DOHH2 (cell line): ENCODE measurements at regions not wholly inside any gene's neighbourhood (a gene's known extent, or its start where the extent isn't known, plus 50 kb on each side); places are given as distances from the start of the nearest gene placed in this dataset.

Source experiments
- H3F3A ChIP-seq: fragments of 200-600 bp; sonication (generic), shearing (Covaris generic); 2 replicates; pipeline ENCODE4 v1.6.0; 2016; ENCODE audit warnings: antibody characterized with exemption, mild to moderate bottlenecking; ENCODE audit not compliant: control insufficient read depth, insufficient read depth
- H3K27ac ChIP-seq: fragments of 200-600 bp; sonication (generic); 2 replicates; pipeline ENCODE4 v1.5.1; 2014; ENCODE audit warnings: low read depth, mild to moderate bottlenecking, low read length, moderate library complexity
- H3K27me3 ChIP-seq: fragments of 200-600 bp; sonication (generic); 2 replicates; pipeline ENCODE4 v1.6.1; 2014; ENCODE audit warnings: mild to moderate bottlenecking, low read length, mixed read lengths; ENCODE audit not compliant: control insufficient read depth
- H3K36me3 ChIP-seq: fragments of 200-600 bp; sonication (generic); 2 replicates; pipeline ENCODE4 v1.6.1; 2014; ENCODE audit warnings: mild to moderate bottlenecking, low read length, moderate library complexity, mixed read lengths; ENCODE audit not compliant: control insufficient read depth
- H3K4me1 ChIP-seq: fragments of 200-600 bp; sonication (generic); 2 replicates; pipeline ENCODE4 v1.6.1; 2014; ENCODE audit warnings: mild to moderate bottlenecking, low read length, mixed read lengths; ENCODE audit not compliant: control insufficient read depth
- H3K4me2 ChIP-seq: fragments of 200-600 bp; sonication (generic); 2 replicates; pipeline ENCODE4 v1.6.0; 2014; ENCODE audit warnings: mild to moderate bottlenecking, low read length, moderate library complexity
- H3K4me3 ChIP-seq: fragments of 200-600 bp; sonication (generic); 2 replicates; pipeline ENCODE4 v1.5.1; 2014; ENCODE audit warnings: mild to moderate bottlenecking, low read length, mixed read lengths
- H3K79me2 ChIP-seq: fragments of 200-600 bp; sonication (generic); 2 replicates; pipeline ENCODE4 v1.6.1; 2014; ENCODE audit warnings: mild to moderate bottlenecking, low read length, mixed read lengths; ENCODE audit not compliant: control insufficient read depth
- H3K9me2 ChIP-seq: fragments of 200-600 bp; sonication (generic); replicated peaks from 2 replicates; pipeline ENCODE4 v1.6.1; 2014; ENCODE audit warnings: mild to moderate bottlenecking, low read length, mixed read lengths; ENCODE audit not compliant: control insufficient read depth
- H3K9me3 ChIP-seq: fragments of 200-600 bp; sonication (generic); 2 replicates; pipeline ENCODE4 v1.6.1; 2014; ENCODE audit warnings: antibody characterized with exemption, low read length, mixed read lengths; ENCODE audit not compliant: control insufficient read depth, insufficient read depth
- H4K20me1 ChIP-seq: fragments of 200-600 bp; sonication (generic); 2 replicates; pipeline ENCODE4 v1.6.0; 2014; ENCODE audit warnings: low read depth, mild to moderate bottlenecking, antibody characterized with exemption, low read length, moderate library complexity; ENCODE audit not compliant: control insufficient read depth, insufficient read depth
- CTCF ChIP-seq: fragments of 200-600 bp; sonication (generic); IDR thresholded peaks from one replicate; pipeline ENCODE4 v1.5.1; 2014; ENCODE audit warnings: antibody characterized with exemption, mild to moderate bottlenecking, low read depth, low read length; ENCODE audit not compliant: poor library complexity, severe bottlenecking
- EZH2phosphoT487 ChIP-seq: fragments of 200-600 bp; sonication (generic); IDR thresholded peaks from 2 replicates; pipeline ENCODE4 v1.6.1; 2017; ENCODE audit warnings: borderline replicate concordance, mild to moderate bottlenecking, antibody characterized with exemption, low read length, moderate library complexity, mixed read lengths

GRCh38 chr22:19590696-19591095, 66.5 kb upstream of the CLDN5 start:
- Histone ChIP-seq H3K9me2 (no peaks in the 10 kb centered on the region), H3F3A (no peaks in the 10 kb centered on the region), H3K4me2 (no peak overlapping the region), H3K79me2 (no peaks in the 10 kb centered on the region), H3K4me1 (no peaks in the 10 kb centered on the region), H3K36me3 (no peaks in the 10 kb centered on the region), H4K20me1 (no peaks in the 10 kb centered on the region), H3K27ac (no peak overlapping the region), H3K27me3 (no peaks in the 10 kb centered on the region), H3K4me3 (no peak overlapping the region), H3K9me3 (no peaks in the 10 kb centered on the region)
- TF ChIP-seq EZH2phosphoT487 (no peak), CTCF (no peak)

- Histone ChIP-seq H3K9me2 (no peaks in the 10 kb centered on the region), H3K27me3 (no peaks in the 10 kb centered on the region), H3K27ac (no peak overlapping the region), H3K4me2 (no peak overlapping the region), H3K36me3 (no peaks in the 10 kb centered on the region), H4K20me1 (no peaks in the 10 kb centered on the region), H3K4me3 (no peak overlapping the region), H3K9me3 (no peaks in the 10 kb centered on the region), H3K4me1 (no peaks in the 10 kb centered on the region), H3F3A (no peaks in the 10 kb centered on the region), H3K79me2 (no peaks in the 10 kb centered on the region)
- TF ChIP-seq CTCF (no peak), EZH2phosphoT487 (no peak)
Observed at GRCh38 chr22:19591568-19591967, 67.4 kb upstream of the CLDN5 start.

- Histone ChIP-seq H3K9me3 (no peaks in the 10 kb centered on the region), H3F3A (no peaks in the 10 kb centered on the region), H3K27ac (no peak overlapping the region), H4K20me1 (no peaks in the 10 kb centered on the region), H3K4me1 (peaks cover 8% of the 10 kb centered on the region), H3K36me3 (no peaks in the 10 kb centered on the region), H3K27me3 (no peaks in the 10 kb centered on the region), H3K9me2 (no peaks in the 10 kb centered on the region), H3K4me2 (no peak overlapping the region), H3K4me3 (no peak overlapping the region), H3K79me2 (no peaks in the 10 kb centered on the region)
- TF ChIP-seq EZH2phosphoT487 (no peak), CTCF (no peak)
Observed at GRCh38 chr22:19592464-19592863, 68.3 kb upstream of the CLDN5 start.

DNA sequence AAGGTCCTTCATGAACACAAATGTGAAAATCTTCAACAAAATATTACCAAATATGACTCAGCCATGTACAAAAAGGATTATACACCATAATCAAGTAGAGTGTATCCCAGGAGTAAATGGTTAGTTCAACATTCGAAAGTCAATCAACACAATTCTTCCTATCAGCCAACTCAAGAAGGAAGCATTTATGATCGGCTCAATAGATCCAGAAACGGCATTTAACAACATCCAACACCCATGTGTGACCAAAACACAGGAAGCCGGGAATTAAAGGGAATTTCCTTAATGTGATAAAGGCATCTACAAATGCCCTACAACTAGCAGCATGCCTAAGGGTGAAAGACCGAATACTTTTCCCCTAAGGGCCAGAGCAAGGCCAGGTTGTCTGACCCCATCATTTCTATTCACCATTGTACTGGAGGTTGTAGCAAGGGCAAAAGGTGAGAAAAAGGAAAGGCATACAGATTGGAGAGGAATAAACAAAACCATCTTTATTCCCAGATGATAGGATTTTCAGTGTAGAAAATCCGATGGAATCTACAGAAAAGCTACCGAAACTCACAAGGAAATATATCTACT, 69.9 kb upstream of the CLDN5 start:
- H3K4me1 ChIP-seq: peaks cover 24% of the 10 kb centered on the region
- no peak overlapping the region for H3K4me3 ChIP-seq
- no peaks in the 10 kb centered on the region for H3K79me2 ChIP-seq
- no peaks in the 10 kb centered on the region for H3K36me3 ChIP-seq
- no peak overlapping the region for H3K27ac ChIP-seq
- H3F3A ChIP-seq: no peaks in the 10 kb centered on the region
- TF ChIP-seq EZH2phosphoT487: no peak
- no peak for TF ChIP-seq CTCF
- no peaks in the 10 kb centered on the region for H3K9me2 ChIP-seq
- no peaks in the 10 kb centered on the region for H4K20me1 ChIP-seq
- no peaks in the 10 kb centered on the region for H3K9me3 ChIP-seq
- H3K27me3 ChIP-seq: no peaks in the 10 kb centered on the region
- no peak overlapping the region for H3K4me2 ChIP-seq
